ENCODE measurements at regions not wholly inside any gene's neighbourhood (a gene's known extent, or its start where the extent isn't known, plus 50 kb on each side); places are given as distances from the start of the nearest gene placed in this dataset.

DNA sequence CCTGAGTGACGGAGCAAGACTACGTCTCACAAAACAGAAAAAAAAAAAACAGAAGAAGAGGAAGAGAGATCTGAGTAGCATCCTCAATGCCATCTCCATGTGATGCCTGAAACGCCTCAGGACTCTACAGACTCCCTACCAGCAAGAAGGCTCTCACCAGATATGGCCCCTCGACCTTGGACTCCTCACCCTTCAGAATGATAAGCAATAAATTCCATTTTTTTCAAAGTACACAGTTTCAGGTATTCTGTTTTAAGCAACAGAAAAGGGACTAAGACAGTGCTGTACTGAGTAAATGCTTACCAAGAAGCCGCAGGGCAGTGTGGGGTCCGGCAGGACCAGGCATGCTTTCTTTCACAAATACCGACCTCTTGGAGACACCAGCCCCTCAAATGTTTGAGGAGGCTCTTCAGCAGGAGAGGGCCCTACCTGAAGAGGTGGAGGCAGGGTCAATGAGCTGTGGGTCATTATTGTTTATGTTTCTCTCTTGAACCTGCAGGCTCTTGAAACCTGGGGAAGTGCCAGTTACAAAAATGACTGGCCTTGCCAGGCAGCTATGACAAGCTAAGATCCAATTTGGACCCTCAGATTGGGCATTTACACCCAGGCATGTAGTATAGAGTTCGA lies 204.1 kb upstream of the LYZL1 start:
- no peak for TF ChIP-seq CTCF (IDR thresholded peaks at IDR 0.05)
- TF ChIP-seq POLR2A (IDR thresholded peaks at IDR 0.05) = no peak

Measured in esophagus squamous epithelium (tissue), 4 donors.